ENCODE measurements at regions not wholly inside any gene's neighbourhood (a gene's known extent, or its start where the extent isn't known, plus 50 kb on each side); places are given as distances from the start of the nearest gene placed in this dataset.
"Not testable (repeated sequence)": the region's sequence is repeated elsewhere in the genome, so short reads cannot be mapped to it uniquely, and the experiment has no call there.

GRCh38 chr3:72085036-72085435 lies 300.1 kb upstream of the PROK2 start:
- ChIA-PET POLR2A (no interaction called here), CTCF (no interaction called here)
- no peaks in the 10 kb centered on the region for H3K27me3 Mint-ChIP-seq
- no peaks in the 10 kb centered on the region for H3K36me3 Mint-ChIP-seq (ENCODE audit: low read depth)
- DNase-seq = no peak
- H3K4me1 Mint-ChIP-seq = peaks cover 12% of the 10 kb centered on the region
- H3K27ac Mint-ChIP-seq = no peak overlapping the region
- H3K9me3 Mint-ChIP-seq = no peaks in the 10 kb centered on the region
- no peak overlapping the region for H3K4me3 Mint-ChIP-seq

GRCh38 chr3:72082776-72083462 lies 298.0 kb upstream of the PROK2 start:
- Mint-ChIP-seq H3K27me3 (no peaks in the 10 kb centered on the region), H3K36me3 (ENCODE audit: low read depth) (no peaks in the 10 kb centered on the region), H3K4me3 (no peak overlapping the region), H3K27ac (no peak overlapping the region), H3K9me3 (no peaks in the 10 kb centered on the region), H3K4me1 (peaks cover 27% of the 10 kb centered on the region)
- ChIA-PET CTCF (interaction anchor here (0.7 kb wide), 2 partner anchors 37 to 135 kb away, joined by 3 to 4 read pairs; no protein-coding TSS in a partner anchor), POLR2A (no interaction called here)
- no peak for DNase-seq

GRCh38 chr3:72082186-72082715 lies 297.3 kb upstream of the PROK2 start:
- no peak for DNase-seq
- Mint-ChIP-seq H3K9me3 (peaks cover 1% of the 10 kb centered on the region), H3K4me1 (peaks cover 34% of the 10 kb centered on the region), H3K27ac (no peak overlapping the region), H3K27me3 (no peaks in the 10 kb centered on the region), H3K36me3 (ENCODE audit: low read depth) (peaks cover under 1% of the 10 kb centered on the region), H3K4me3 (no peak overlapping the region)
- CTCF ChIA-PET = interaction anchor here (0.7 kb wide), 1 partner anchor 128 kb away, joined by 5 read pairs; no protein-coding TSS in a partner anchor
- POLR2A ChIA-PET = no interaction called here

DNA sequence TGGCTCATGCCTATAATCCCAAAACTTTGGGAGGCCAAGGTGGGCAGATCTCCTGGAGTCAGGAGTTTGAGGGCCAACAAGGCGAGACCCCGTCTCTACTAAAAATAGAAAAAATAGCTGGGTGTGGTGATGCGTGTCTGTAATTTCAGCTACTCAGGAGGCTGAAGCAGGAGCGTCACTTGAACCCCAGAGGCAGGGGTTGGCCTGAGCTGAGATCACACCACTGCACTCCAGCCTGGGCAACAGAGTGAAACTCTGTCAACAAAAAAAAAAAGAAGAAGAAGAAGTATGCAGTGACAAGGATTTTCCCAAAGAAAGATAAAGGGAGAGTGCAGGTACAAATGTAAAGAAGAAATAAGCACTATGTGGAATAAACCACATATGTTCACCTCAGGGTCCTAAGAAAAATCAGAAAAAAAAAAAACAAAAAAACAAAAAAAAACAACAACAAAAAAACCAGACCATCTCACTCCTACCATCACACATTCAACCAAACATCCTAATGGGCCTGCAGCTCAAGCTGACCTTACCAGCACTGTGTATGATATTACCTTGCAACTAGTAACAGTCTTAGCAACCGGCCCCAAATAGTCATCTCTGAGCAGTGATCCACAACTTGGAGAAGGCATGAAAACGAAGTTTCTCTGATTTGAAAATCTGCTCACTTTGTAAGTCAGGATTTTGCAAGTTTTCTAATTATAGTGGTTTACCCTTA lies 296.7 kb upstream of the PROK2 start:
- Mint-ChIP-seq H3K36me3 (ENCODE audit: low read depth) (peaks cover 3% of the 10 kb centered on the region), H3K27me3 (no peaks in the 10 kb centered on the region), H3K9me3 (peaks cover 4% of the 10 kb centered on the region), H3K4me1 (peaks cover 38% of the 10 kb centered on the region), H3K4me3 (no peak overlapping the region), H3K27ac (no peak overlapping the region)
- DNase-seq = no peak
- CTCF ChIA-PET = interaction anchor here (0.7 kb wide), 1 partner anchor 129 kb away, joined by 5 read pairs; no protein-coding TSS in a partner anchor
- POLR2A ChIA-PET = no interaction called here

DNA sequence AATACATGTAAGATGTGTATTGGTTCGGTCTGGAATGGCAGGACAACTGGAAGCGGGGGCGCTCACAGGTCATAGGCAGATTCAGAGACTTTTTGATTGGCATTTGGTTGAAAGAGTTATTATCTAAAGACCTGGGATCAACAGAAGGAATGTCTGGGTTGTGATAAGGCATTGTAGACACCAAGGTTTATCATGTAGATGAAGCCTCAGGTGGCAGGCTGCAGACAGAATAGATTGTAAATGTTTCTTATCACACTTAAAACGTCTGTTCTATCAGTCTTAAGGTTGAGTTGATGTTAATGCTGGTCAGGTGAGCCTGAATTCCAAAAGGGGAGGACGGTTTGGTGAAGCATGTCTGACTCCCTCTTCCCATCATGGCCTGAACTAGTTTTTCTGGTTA lies 295.9 kb upstream of the PROK2 start:
- ChIA-PET POLR2A (no interaction called here), CTCF (no interaction called here)
- Mint-ChIP-seq H3K27ac (no peak overlapping the region), H3K4me1 (peaks cover 37% of the 10 kb centered on the region), H3K36me3 (ENCODE audit: low read depth) (peaks cover 5% of the 10 kb centered on the region), H3K27me3 (no peaks in the 10 kb centered on the region), H3K9me3 (peaks cover 10% of the 10 kb centered on the region), H3K4me3 (no peak overlapping the region)
- no peak for DNase-seq

- no peak for DNase-seq
- Mint-ChIP-seq H3K9me3 (peaks cover 17% of the 10 kb centered on the region), H3K27ac (no peak overlapping the region), H3K36me3 (ENCODE audit: low read depth) (peaks cover 5% of the 10 kb centered on the region), H3K4me3 (no peak overlapping the region), H3K27me3 (no peaks in the 10 kb centered on the region), H3K4me1 (peaks cover 37% of the 10 kb centered on the region)
- CTCF ChIA-PET = interaction anchor here (0.6 kb wide), 1 partner anchor 10 kb away, joined by 3 read pairs; no protein-coding TSS in a partner anchor
- POLR2A ChIA-PET = no interaction called here
Observed at GRCh38 chr3:72080095-72080494, 295.1 kb upstream of the PROK2 start.

GRCh38 chr3:72079369-72079872 lies 294.5 kb upstream of the PROK2 start:
- Mint-ChIP-seq H3K4me1 (peaks cover 37% of the 10 kb centered on the region), H3K4me3 (no peak overlapping the region), H3K9me3 (peaks cover 21% of the 10 kb centered on the region), H3K27ac (no peak overlapping the region), H3K27me3 (no peaks in the 10 kb centered on the region), H3K36me3 (ENCODE audit: low read depth) (peaks cover 5% of the 10 kb centered on the region)
- POLR2A ChIA-PET = no interaction called here
- DNase-seq = no peak
- CTCF ChIA-PET = interaction anchor here (0.6 to 0.7 kb wide), 2 partner anchors 10 to 21 kb away, joined by 3 read pairs; no protein-coding TSS in a partner anchor

DNA sequence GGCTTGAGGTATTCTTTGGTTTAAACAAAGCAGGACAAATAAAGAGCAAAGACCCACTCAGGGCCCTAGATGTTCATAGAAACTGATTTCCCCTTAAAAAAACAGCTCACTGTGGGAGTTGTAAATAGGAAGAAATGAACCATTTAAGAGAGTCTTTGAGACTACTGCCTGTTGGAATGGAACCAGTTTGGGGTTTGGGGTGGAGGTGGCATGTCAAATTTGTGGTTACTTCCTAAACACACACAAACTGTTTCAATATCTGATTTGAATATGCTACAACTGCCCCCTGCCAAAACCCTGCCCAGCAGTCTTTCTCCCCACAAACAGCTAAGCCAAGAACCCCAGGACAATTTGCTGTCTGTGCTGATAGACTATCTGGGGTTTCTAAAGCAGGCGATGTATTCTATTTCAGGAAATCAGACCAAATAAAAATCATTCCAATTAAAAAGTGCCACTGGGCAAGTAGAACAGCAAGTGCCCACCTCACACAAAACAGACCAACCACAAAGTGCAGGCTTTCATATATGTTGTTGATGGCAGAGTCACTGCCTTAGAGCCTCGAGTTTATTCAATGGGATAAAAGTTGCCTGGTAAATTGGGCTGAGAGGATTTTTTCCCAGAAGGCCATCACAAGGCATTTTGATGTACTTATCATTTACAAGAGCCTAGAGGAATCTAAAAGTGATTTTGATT lies 293.9 kb upstream of the PROK2 start:
- H3K9me3 Mint-ChIP-seq = peaks cover 21% of the 10 kb centered on the region
- ChIA-PET CTCF (interaction anchor here (0.7 kb wide), 1 partner anchor 22 kb away, joined by 3 read pairs; no protein-coding TSS in a partner anchor), POLR2A (interaction anchor here (0.6 kb wide), 1 partner anchor 343 kb away, joined by 5 read pairs; no protein-coding TSS in a partner anchor)
- no peaks in the 10 kb centered on the region for H3K27me3 Mint-ChIP-seq
- peaks cover 5% of the 10 kb centered on the region for H3K36me3 Mint-ChIP-seq (ENCODE audit: low read depth)
- H3K27ac Mint-ChIP-seq = peak overlapping the region; percentile 12
- H3K4me1 Mint-ChIP-seq = peaks cover 37% of the 10 kb centered on the region
- H3K4me3 Mint-ChIP-seq = no peak overlapping the region
- no peak for DNase-seq

- Mint-ChIP-seq H3K4me1 (peaks cover 29% of the 10 kb centered on the region), H3K27me3 (no peaks in the 10 kb centered on the region), H3K36me3 (ENCODE audit: low read depth) (peaks cover 5% of the 10 kb centered on the region), H3K4me3 (no peak overlapping the region), H3K9me3 (peaks cover 21% of the 10 kb centered on the region), H3K27ac (peak overlapping the region; percentile 50)
- CTCF ChIA-PET = interaction anchor here (0.9 kb wide), 1 partner anchor 64 kb away, joined by 3 read pairs; no protein-coding TSS in a partner anchor
- DNase-seq = no peak
- POLR2A ChIA-PET = no interaction called here
Observed at GRCh38 chr3:72077473-72078259, 292.7 kb upstream of the PROK2 start.

GRCh38 chr3:72075848-72076247 lies 290.9 kb upstream of the PROK2 start:
- H3K4me3 Mint-ChIP-seq; H3K36me3 Mint-ChIP-seq (ENCODE audit: low read depth); POLR2A ChIA-PET; DNase-seq; CTCF ChIA-PET; H3K27me3 Mint-ChIP-seq; H3K27ac Mint-ChIP-seq: not testable (repeated sequence)
- peaks cover 21% of the 10 kb centered on the region for H3K9me3 Mint-ChIP-seq
- H3K4me1 Mint-ChIP-seq = peaks cover 27% of the 10 kb centered on the region

DNA sequence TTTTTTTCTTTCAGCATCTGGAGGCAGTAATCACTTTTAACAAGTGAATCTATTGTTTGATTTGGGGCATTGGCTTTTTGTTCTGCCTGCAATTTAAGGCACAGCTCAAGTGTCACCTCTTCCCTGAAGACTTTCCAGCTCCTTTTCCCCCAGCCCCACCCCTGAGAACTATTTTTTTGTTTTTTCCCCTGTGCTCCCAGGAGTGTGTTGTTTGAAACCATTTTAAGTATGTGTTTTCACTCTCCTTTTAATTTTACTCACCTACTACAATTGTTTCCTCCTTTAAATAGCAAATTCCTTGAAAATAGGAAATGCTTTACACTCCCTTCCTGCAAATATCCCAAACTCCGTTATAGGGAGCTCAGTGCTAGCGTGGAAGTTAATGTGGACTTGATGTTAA lies 286.7 kb upstream of the PROK2 start:
- H3K27ac Mint-ChIP-seq = no peak overlapping the region
- H3K27me3 Mint-ChIP-seq = no peaks in the 10 kb centered on the region
- CTCF ChIA-PET = no interaction called here
- POLR2A ChIA-PET = no interaction called here
- DNase-seq = no peak
- H3K4me1 Mint-ChIP-seq = peaks cover under 1% of the 10 kb centered on the region
- no peak overlapping the region for H3K4me3 Mint-ChIP-seq
- H3K36me3 Mint-ChIP-seq (ENCODE audit: low read depth) = peaks cover 3% of the 10 kb centered on the region
- peaks cover 17% of the 10 kb centered on the region for H3K9me3 Mint-ChIP-seq

DNA sequence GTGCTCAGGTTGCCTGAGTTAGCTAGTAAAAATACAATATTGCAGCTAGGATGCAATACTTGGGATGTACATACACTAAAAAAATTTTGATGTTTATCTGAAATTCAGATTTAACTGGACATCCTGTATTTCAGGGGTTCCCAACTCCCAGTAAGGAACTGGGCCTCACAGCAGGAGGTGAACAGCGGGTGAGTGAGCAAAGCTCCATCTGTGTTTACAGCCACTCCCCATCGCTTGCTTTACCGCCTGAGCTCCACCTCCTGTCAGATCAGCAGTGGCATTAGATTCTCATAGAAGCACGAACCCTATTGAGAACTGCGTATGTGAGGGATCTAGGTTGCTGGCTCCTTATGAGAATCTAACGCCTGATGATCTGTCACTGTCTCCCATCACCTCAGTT lies 285.1 kb upstream of the PROK2 start:
- ChIA-PET POLR2A (no interaction called here), CTCF (interaction anchor here (0.9 kb wide), 2 partner anchors 11 to 118 kb away, joined by 3 to 4 read pairs; no protein-coding TSS in a partner anchor)
- no peaks in the 10 kb centered on the region for H3K36me3 Mint-ChIP-seq (ENCODE audit: low read depth)
- H3K27me3 Mint-ChIP-seq = no peaks in the 10 kb centered on the region
- no peak overlapping the region for H3K27ac Mint-ChIP-seq
- no peaks in the 10 kb centered on the region for H3K4me1 Mint-ChIP-seq
- no peak overlapping the region for H3K4me3 Mint-ChIP-seq
- H3K9me3 Mint-ChIP-seq = peaks cover 3% of the 10 kb centered on the region
- no peak for DNase-seq
